ENCODE measurements at regions not wholly inside any gene's neighbourhood (a gene's known extent, or its start where the extent isn't known, plus 50 kb on each side); places are given as distances from the start of the nearest gene placed in this dataset.

- Histone ChIP-seq H3K27me3 (no peaks in the 10 kb centered on the region), H3K4me1 (ENCODE audit: insufficient read depth) (no peaks in the 10 kb centered on the region), H3K4me3 (no peak overlapping the region), H3K27ac (no peak overlapping the region), H3K36me3 (no peaks in the 10 kb centered on the region), H3K9me3 (no peaks in the 10 kb centered on the region)
- 60 to 67% (median 63%) methylated on average over 4 of the region's 4 CpGs for WGBS, 3 donors
- intact Hi-C loops (cut with DNase I), result no loop called here
- TF ChIP-seq EP300 (IDR thresholded peaks at IDR 0.05) (no peak), CTCF (IDR thresholded peaks at IDR 0.05) (no peak), POLR2A (IDR thresholded peaks at IDR 0.05) (no peak)
- no peak for DNase-seq
Observed at GRCh38 chr11:110892741-110893285, 180.6 kb upstream of the ARHGAP20 start.

- no peak overlapping the region for H3K4me3 ChIP-seq
- no peak overlapping the region for H3K27ac ChIP-seq
- TF ChIP-seq EP300 (IDR thresholded peaks at IDR 0.05) (no peak), POLR2A (IDR thresholded peaks at IDR 0.05) (no peak), CTCF (IDR thresholded peaks at IDR 0.05) (no peak)
- no peaks in the 10 kb centered on the region for H3K9me3 ChIP-seq
- 86 to 88% (median 86%) methylated on average over 1 of the region's 1 CpG for WGBS, 3 donors
- intact Hi-C loops (cut with DNase I), result no loop called here
- H3K27me3 ChIP-seq, result no peaks in the 10 kb centered on the region
- H3K36me3 ChIP-seq, result no peaks in the 10 kb centered on the region
- no peak for DNase-seq
- no peaks in the 10 kb centered on the region for H3K4me1 ChIP-seq (ENCODE audit: insufficient read depth)
Observed at GRCh38 chr11:110891411-110891810, 179.2 kb upstream of the ARHGAP20 start.

- H3K27me3 ChIP-seq, result no peaks in the 10 kb centered on the region
- H3K36me3 ChIP-seq, result no peaks in the 10 kb centered on the region
- no peak for DNase-seq
- TF ChIP-seq EP300 (IDR thresholded peaks at IDR 0.05) (no peak), CTCF (IDR thresholded peaks at IDR 0.05) (no peak), POLR2A (IDR thresholded peaks at IDR 0.05) (no peak)
- no peaks in the 10 kb centered on the region for H3K4me1 ChIP-seq (ENCODE audit: insufficient read depth)
- intact Hi-C loops (cut with DNase I), result no loop called here
- H3K9me3 ChIP-seq, result no peaks in the 10 kb centered on the region
- no peak overlapping the region for H3K27ac ChIP-seq
- no peak overlapping the region for H3K4me3 ChIP-seq
Observed at GRCh38 chr11:110890995-110891394, 178.8 kb upstream of the ARHGAP20 start.

GRCh38 chr11:110886288-110886970 lies 174.2 kb upstream of the ARHGAP20 start:
- Histone ChIP-seq H3K4me3 (no peak overlapping the region), H3K36me3 (no peaks in the 10 kb centered on the region), H3K27ac (no peak overlapping the region), H3K9me3 (no peaks in the 10 kb centered on the region), H3K4me1 (ENCODE audit: insufficient read depth) (no peaks in the 10 kb centered on the region), H3K27me3 (no peaks in the 10 kb centered on the region)
- DNase-seq, result no peak
- intact Hi-C loops (cut with DNase I), result no loop called here
- 81 to 86% (median 82%) methylated on average over 3 of the region's 3 CpGs for WGBS, 3 donors
- TF ChIP-seq POLR2A (IDR thresholded peaks at IDR 0.05), result no peak
- TF ChIP-seq CTCF (IDR thresholded peaks at IDR 0.05), result no peak
- TF ChIP-seq EP300 (IDR thresholded peaks at IDR 0.05), result no peak
